ENCODE measurements at regions not wholly inside any gene's neighbourhood (a gene's known extent, or its start where the extent isn't known, plus 50 kb on each side); places are given as distances from the start of the nearest gene placed in this dataset.

DNA sequence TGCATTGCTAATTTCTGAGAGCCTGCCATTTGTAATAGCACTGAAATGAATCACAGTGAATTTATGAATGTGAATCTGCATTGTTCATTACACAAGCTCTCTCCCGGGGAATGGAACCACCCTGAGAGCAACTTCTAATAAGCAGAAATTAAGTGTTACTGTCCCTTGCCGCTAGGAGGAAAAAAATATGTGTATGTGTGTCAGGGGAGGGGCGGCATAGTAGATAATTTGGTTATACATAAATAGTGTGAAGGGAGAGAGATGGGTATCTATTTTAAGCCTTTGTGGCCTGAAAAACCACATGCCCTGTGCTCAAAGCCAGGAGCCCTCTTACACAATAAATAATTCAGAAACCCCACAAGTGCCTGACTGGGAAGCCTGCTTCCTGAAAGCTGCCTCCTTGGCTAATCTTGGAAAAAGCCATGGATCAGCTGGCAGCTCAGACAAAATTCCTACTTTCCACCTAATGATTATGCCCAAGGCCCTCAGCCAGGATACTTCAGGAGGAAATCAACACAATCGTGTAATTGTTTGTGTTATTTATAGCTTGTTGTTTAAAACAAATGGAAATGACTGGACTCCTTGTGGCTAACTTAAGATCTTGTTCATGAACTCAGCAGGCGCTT lies 366.2 kb upstream of the KITLG start:
- peaks cover 4% of the 10 kb centered on the region for H3K4me1 ChIP-seq (ENCODE audit: insufficient read depth)
- no peak overlapping the region for H3K4me2 ChIP-seq

DNA sequence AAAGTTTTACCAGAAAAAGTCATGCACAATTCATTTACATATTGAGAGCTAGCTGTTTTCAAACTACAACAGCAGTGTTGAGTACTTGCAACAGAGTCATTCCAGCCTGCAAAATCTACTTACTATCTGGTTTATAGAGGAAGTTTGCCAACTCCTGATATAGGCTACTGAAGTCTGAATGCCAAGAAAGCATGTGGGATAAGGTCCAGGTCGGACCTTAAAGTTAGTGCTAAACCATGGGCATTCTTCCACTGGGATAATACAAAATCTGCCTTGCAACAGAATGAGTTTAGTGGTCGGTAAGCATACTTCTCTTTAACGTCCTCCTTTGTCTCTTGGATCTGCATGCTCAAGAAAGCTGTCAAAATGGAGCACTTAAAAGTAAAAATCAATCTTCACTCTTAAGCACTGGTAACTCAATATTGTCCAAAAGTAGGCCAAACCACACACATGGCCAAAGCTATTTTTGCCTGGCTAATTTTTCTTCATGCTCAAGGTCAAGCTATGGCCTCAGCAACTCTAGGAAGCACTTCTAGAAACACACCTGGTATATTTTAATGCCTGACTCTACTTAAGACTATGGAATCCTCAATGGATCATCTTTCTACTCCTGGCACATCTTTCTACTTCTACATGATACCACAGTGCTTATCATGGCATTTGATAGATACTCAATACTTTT lies 364.9 kb upstream of the KITLG start:
- WGBS (ENCODE audit: low lambda C conversion rate, missing lambda C conversion rate), result 84% methylated on average over 3 of the region's 3 CpGs
- no peaks in the 10 kb centered on the region for H3K27me3 ChIP-seq

More for the DNA sequence above, 366.2 kb upstream of the KITLG start:
- H4K20me1 ChIP-seq (ENCODE audit: insufficient read depth, poor library complexity, severe bottlenecking), result no peaks in the 10 kb centered on the region
- no peaks in the 10 kb centered on the region for H3K36me3 ChIP-seq (replicated peaks; ENCODE audit: insufficient read depth, low read depth)
- 72% methylated on average over 5 of the region's 5 CpGs for WGBS (ENCODE audit: low lambda C conversion rate, missing lambda C conversion rate)
- no peak for DNase-seq (ENCODE audit: low spot score)
- no peak overlapping the region for H2AFZ ChIP-seq
- H3K27me3 ChIP-seq, result no peaks in the 10 kb centered on the region
- H3K9me3 ChIP-seq (ENCODE audit: low read depth), result no peaks in the 10 kb centered on the region
- H3K27ac ChIP-seq, result no peak overlapping the region
- H3K9me2 ChIP-seq (replicated peaks; ENCODE audit: insufficient read depth), result no peaks in the 10 kb centered on the region
- TF ChIP-seq, protein P1, sequence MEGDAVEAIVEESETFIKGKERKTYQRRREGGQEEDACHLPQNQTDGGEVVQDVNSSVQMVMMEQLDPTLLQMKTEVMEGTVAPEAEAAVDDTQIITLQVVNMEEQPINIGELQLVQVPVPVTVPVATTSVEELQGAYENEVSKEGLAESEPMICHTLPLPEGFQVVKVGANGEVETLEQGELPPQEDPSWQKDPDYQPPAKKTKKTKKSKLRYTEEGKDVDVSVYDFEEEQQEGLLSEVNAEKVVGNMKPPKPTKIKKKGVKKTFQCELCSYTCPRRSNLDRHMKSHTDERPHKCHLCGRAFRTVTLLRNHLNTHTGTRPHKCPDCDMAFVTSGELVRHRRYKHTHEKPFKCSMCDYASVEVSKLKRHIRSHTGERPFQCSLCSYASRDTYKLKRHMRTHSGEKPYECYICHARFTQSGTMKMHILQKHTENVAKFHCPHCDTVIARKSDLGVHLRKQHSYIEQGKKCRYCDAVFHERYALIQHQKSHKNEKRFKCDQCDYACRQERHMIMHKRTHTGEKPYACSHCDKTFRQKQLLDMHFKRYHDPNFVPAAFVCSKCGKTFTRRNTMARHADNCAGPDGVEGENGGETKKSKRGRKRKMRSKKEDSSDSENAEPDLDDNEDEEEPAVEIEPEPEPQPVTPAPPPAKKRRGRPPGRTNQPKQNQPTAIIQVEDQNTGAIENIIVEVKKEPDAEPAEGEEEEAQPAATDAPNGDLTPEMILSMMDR (IDR thresholded peaks at IDR 0.05; ENCODE audit: poor library complexity), result no peak
- TF ChIP-seq EZH2 (IDR thresholded peaks at IDR 0.05; ENCODE audit: borderline replicate concordance), result no peak
- no peak for TF ChIP-seq EZH2phosphoT487 (IDR thresholded peaks at IDR 0.05; ENCODE audit: low read depth, severe bottlenecking, unreplicated experiment)
- no peak overlapping the region for H3K4me3 ChIP-seq
- H3K79me2 ChIP-seq, result no peaks in the 10 kb centered on the region

DNA sequence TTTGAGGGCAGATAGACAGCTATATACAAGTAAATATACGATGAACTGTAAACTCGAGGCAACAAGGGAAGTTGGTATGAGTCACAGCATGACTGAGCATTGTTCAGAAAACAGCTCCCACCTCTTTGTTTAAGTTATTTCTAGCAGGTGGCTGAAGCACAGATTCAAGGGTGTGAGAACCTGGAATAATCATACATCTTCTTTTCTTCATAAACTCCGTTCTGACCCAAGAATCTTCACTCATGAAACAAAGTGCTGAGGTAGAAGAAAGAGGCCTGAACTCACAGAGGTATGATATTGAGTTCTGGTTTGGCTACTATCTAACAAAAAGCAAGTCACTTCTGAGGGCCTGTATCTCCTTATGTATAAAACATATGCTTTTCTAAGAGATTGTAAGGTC lies 364.1 kb upstream of the KITLG start:
- DNase-seq (ENCODE audit: low spot score), result no peak
- Histone ChIP-seq H2AFZ (no peak overlapping the region), H3K27ac (no peak overlapping the region), H3K4me1 (ENCODE audit: insufficient read depth) (no peaks in the 10 kb centered on the region), H3K36me3 (replicated peaks; ENCODE audit: insufficient read depth, low read depth) (no peaks in the 10 kb centered on the region), H3K9me2 (replicated peaks; ENCODE audit: insufficient read depth) (no peaks in the 10 kb centered on the region), H3K79me2 (no peaks in the 10 kb centered on the region), H4K20me1 (ENCODE audit: insufficient read depth, poor library complexity, severe bottlenecking) (no peaks in the 10 kb centered on the region), H3K27me3 (no peaks in the 10 kb centered on the region), H3K4me3 (no peak overlapping the region), H3K9me3 (ENCODE audit: low read depth) (no peaks in the 10 kb centered on the region), H3K4me2 (no peak overlapping the region)
- 50% methylated on average over 3 of the region's 3 CpGs for WGBS (ENCODE audit: low lambda C conversion rate, missing lambda C conversion rate)
- no peak for TF ChIP-seq EZH2 (IDR thresholded peaks at IDR 0.05; ENCODE audit: borderline replicate concordance)
- TF ChIP-seq, protein P1 (IDR thresholded peaks at IDR 0.05; ENCODE audit: poor library complexity), result no peak
- no peak for TF ChIP-seq EZH2phosphoT487 (IDR thresholded peaks at IDR 0.05; ENCODE audit: low read depth, severe bottlenecking, unreplicated experiment)

More for the DNA sequence above, 364.9 kb upstream of the KITLG start:
- Histone ChIP-seq H3K36me3 (replicated peaks; ENCODE audit: insufficient read depth, low read depth) (no peaks in the 10 kb centered on the region), H3K4me2 (no peak overlapping the region), H3K27ac (no peak overlapping the region), H3K4me3 (no peak overlapping the region), H3K9me2 (replicated peaks; ENCODE audit: insufficient read depth) (no peaks in the 10 kb centered on the region), H4K20me1 (ENCODE audit: insufficient read depth, poor library complexity, severe bottlenecking) (no peaks in the 10 kb centered on the region), H3K9me3 (ENCODE audit: low read depth) (no peaks in the 10 kb centered on the region), H3K4me1 (ENCODE audit: insufficient read depth) (no peaks in the 10 kb centered on the region), H3K79me2 (no peaks in the 10 kb centered on the region), H2AFZ (no peak overlapping the region)
- DNase-seq (ENCODE audit: low spot score), result no peak
- TF ChIP-seq EZH2 (IDR thresholded peaks at IDR 0.05; ENCODE audit: borderline replicate concordance) (no peak), EZH2phosphoT487 (IDR thresholded peaks at IDR 0.05; ENCODE audit: low read depth, severe bottlenecking, unreplicated experiment) (no peak)
- TF ChIP-seq, protein P1 (IDR thresholded peaks at IDR 0.05; ENCODE audit: poor library complexity), result no peak

Data from hepatocyte (in vitro differentiated cells).